ENCODE measurements at regions not wholly inside any gene's neighbourhood (a gene's known extent, or its start where the extent isn't known, plus 50 kb on each side); places are given as distances from the start of the nearest gene placed in this dataset.
"Not testable (repeated sequence)": the region's sequence is repeated elsewhere in the genome, so short reads cannot be mapped to it uniquely, and the experiment has no call there.

GRCh38 chr4:173752610-173753230 lies 222.7 kb upstream of the HAND2 start:
- no peak for DNase-seq (ENCODE audit: low spot score)
- intact Hi-C loops (cut with DNase I): no loop called here

DNA sequence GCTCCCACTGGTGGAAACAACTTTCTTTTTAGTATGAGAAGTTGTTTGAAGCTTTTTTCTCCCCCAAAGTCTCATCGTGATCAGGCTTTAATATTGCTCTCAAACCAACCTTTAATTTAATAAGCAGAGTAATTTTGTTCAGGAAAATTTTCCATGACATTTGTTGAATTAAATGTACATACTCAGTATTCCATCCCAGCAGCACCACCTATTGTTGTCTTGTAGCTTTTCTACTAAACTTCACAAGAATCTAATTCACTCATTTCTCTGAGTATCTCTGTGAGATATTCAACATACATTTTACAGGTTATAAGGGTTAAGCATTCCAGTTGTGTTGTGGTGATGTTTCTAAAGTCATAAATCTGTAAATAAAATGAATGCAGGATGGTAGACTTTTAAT lies 218.3 kb upstream of the HAND2 start:
- no peak for DNase-seq (ENCODE audit: low spot score)
- intact Hi-C loops (cut with DNase I): no loop called here

GRCh38 chr4:173747537-173748257 lies 217.7 kb upstream of the HAND2 start:
- DNase-seq (ENCODE audit: low spot score): no peak
- intact Hi-C loops (cut with DNase I): no loop called here

DNA sequence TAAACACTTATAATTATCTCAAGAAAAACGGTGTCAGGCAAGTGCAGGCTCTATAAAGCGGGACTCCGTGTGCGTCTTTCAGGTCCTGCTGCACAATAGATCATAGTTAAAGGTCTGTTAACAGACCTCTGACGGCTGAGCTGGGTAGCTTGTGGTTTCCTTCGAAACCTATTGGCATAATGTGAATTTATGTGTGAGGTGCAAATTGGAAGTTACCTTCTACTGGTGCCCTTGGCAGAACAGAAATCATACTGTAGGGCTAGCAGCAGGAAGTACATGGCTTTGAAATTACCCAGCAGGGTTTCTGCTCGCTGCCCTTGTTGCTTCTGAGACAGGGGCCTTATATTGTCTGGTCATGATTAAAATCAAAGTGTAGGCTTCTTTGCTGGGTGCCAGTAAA lies 216.4 kb upstream of the HAND2 start:
- intact Hi-C loops (cut with DNase I): no loop called here
- DNase-seq (ENCODE audit: low spot score): no peak

DNA sequence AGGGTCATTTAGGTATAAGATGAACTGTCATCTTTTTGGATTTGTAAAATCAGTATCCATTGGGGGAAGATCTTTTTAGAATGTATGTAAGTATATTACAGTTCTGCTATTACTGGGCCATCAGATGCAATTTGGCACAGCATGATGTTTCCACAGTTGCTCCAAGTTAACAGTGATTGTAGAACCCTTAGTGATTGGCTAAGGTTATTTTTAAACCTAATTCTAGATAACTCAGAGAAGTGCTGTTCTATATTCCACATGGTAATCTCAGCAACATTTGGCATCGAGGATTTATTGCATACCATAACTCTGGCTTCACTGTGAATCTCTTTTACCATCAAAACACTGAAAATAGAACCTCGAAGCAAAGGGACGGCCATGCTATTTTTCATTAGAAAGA lies 215.7 kb upstream of the HAND2 start:
- intact Hi-C loops (cut with DNase I): no loop called here
- DNase-seq (ENCODE audit: low spot score): no peak

- DNase-seq (ENCODE audit: low spot score): no peak
- intact Hi-C loops (cut with DNase I): no loop called here
Measured at GRCh38 chr4:173736840-173737239, 206.8 kb upstream of the HAND2 start.

- intact Hi-C loops (cut with DNase I): no loop called here
- no peak for DNase-seq (ENCODE audit: low spot score)
Measured at GRCh38 chr4:173735585-173735984, 205.6 kb upstream of the HAND2 start.

DNA sequence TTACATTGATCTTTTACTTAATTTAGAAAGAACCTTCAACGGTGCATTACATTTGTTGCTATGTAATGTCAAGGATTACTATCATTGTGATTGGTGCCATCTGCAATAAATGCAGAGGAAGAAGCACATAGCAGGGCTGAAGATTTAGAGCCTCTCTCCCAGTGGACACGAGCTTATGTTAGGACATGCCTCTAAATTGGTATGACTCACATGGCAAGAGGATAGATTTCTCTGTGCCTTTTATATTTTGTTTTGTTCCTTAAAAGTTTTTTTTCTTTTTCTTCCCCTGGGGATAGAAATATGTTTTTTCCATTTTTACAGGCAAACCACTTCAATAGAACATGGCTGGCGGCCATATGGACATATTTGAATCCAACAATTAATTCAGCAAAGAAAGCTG lies 205.0 kb upstream of the HAND2 start:
- intact Hi-C loops (cut with DNase I): no loop called here
- no peak for DNase-seq (ENCODE audit: low spot score)

DNA sequence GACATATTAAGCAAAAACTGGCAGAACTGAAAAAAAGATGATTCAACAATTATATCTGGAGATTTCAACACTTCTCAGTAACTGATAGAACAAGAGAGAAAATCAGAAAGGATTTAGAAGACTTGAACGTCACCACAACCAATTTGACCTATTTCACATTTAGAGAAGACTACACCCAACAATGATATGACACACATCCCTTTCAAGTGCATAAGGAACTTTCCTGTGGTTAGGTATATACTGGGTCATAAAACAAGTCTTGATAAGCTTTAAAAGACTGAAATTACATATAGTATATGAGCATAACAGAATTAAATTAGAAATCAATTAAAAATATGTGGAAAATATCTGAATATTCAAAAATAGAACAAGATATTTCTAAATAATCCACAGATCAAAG lies 201.2 kb upstream of the HAND2 start:
- intact Hi-C loops (cut with DNase I): no loop called here

DNA sequence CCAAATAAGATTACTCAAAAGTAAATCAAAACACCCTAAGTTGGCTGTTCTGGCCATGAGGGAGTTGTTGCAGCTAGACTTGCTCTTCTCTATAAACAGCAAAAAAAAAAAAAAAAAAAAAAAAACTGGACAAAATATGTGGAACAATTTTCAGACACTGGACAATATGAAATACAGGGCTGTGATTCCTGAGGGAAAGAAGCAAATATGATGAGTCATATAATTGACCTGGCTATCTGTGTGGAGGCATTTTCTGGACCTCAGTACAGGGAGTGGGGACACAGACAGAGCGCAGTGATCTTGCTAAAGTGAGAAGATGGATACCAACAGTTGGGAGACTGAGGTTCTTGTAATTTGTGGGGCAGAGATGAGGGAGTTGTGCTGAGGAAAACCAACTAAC lies 192.0 kb upstream of the HAND2 start:
- DNase-seq (ENCODE audit: low spot score): no peak
- intact Hi-C loops (cut with DNase I): no loop called here

More for the DNA sequence above, 201.2 kb upstream of the HAND2 start:
- no peak for DNase-seq (ENCODE audit: low spot score)

DNA sequence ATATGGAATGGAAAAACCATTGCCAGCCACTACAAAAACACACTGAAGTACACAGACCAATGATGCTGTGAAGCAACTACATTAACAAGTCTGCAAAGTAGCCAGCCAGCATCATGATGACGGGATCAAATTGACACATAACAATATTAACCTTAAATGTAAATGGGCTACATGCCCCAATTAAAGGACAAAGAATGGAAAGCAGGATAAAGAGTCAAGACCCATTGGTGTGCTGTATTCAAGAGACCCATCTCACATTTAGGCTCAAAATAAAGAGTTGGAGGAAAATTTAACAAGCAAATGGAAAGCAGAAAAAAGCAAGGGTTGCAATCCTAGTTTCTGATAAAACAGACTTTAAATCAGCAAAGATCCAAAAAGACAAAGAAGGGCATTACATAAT lies 188.5 kb upstream of the HAND2 start:
- intact Hi-C loops (cut with DNase I); DNase-seq (ENCODE audit: low spot score): not testable (repeated sequence)

GRCh38 chr4:173717581-173717980 lies 187.6 kb upstream of the HAND2 start:
- intact Hi-C loops (cut with DNase I): no loop called here
- DNase-seq (ENCODE audit: low spot score): peak; percentile 72

- DNase-seq (ENCODE audit: low spot score): no peak
- intact Hi-C loops (cut with DNase I): no loop called here
Measured at GRCh38 chr4:173714456-173714855, 184.4 kb upstream of the HAND2 start.

DNA sequence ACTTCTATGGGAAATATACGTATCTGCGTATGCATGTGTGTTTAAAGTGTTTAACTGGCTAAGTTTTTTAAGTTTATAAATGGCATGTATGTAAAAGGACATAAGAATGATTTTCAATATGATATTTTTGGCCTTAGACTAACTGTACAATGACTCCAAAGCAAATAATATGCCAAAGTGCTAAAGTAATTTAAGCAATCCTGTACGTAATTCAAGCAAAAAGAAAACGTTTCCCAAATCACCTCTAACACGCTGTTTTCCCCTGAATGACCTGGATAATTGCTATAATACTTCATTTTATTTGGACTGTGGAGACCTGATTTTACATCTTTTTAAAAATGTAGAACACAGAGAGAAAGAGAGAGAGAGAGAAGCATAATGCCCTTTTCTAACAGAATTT lies 183.0 kb upstream of the HAND2 start:
- DNase-seq (ENCODE audit: low spot score): no peak
- intact Hi-C loops (cut with DNase I): no loop called here

DNA sequence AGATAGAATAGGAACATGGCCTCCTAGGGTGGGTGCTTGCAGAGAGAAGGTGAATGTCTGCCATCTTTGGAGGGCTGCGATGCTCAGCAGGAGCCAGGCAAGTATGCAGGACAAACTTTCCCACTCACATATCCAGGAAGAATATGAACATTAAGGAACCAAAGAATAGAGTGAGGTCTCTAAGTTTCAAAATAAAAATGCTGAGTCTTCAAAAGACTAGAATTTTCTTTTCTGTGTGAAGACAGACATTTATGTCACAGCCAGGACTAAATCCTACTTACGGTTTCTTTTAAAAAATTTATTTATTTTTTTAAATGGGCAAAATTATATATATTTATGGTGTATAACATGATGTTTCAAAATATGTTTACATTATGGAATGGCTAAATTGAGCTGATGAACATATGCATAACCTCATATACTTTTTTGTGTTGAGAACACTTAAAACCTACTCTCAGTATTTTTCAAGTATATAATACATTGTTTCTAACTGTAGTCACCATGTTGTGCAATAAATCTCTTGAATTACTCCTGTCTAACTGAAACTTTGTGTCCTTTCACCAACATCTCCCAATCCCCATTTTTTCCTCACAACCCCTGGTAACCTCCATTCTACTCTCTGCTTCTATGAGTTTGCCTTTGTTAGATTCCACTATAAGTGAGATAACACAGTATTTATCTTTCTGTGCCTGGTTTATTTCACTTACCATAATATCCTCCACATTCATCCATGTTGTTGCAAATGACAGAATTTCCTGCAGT lies 177.8 kb upstream of the HAND2 start:
- no peak for DNase-seq (ENCODE audit: low spot score)
- intact Hi-C loops (cut with DNase I): no loop called here

DNA sequence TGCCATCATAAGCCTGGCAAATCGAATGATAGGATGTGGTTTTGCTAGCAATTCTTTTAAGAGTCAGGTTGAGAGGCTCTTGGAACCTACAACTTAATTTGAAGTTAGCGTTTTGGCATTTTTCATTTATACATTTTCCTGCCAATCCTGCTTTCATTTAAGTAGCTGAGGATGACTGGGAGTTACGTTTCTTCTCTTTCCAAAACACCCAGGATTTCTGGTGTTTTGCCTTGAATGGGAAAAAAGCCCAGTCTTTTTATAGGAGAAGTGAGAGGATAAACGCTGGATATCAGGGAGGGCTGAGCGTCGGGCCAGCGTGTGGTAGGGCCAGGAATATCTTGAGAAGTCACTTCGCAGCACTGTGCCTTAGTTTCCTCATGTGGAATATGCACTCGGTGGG lies 174.2 kb upstream of the HAND2 start:
- DNase-seq (ENCODE audit: low spot score): no peak
- intact Hi-C loops (cut with DNase I): no loop called here

DNA sequence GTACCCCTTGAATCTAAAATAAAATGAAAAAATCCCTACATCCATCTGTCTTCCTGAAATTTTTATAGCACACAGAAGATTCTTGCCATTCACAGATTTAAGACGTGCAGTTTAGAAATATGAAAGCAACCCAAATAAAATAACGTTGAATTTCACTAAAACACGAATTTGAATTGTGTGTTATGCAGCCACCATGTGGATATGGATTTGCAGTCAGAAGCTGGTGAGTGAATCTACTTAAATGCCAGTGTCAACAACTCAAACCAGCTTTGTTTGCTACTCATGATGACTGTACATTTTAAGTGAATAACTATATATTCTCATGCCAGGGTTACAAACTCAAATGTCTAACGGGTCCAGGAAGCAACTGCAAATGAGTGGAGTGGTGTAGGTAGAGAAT lies 173.0 kb upstream of the HAND2 start:
- DNase-seq (ENCODE audit: low spot score): no peak
- intact Hi-C loops (cut with DNase I): no loop called here

GRCh38 chr4:173700650-173701049 lies 170.6 kb upstream of the HAND2 start:
- no peak for DNase-seq (ENCODE audit: low spot score)
- intact Hi-C loops (cut with DNase I): no loop called here

GRCh38 chr4:173699841-173700475 lies 169.9 kb upstream of the HAND2 start:
- intact Hi-C loops (cut with DNase I): no loop called here
- DNase-seq (ENCODE audit: low spot score): no peak

DNA sequence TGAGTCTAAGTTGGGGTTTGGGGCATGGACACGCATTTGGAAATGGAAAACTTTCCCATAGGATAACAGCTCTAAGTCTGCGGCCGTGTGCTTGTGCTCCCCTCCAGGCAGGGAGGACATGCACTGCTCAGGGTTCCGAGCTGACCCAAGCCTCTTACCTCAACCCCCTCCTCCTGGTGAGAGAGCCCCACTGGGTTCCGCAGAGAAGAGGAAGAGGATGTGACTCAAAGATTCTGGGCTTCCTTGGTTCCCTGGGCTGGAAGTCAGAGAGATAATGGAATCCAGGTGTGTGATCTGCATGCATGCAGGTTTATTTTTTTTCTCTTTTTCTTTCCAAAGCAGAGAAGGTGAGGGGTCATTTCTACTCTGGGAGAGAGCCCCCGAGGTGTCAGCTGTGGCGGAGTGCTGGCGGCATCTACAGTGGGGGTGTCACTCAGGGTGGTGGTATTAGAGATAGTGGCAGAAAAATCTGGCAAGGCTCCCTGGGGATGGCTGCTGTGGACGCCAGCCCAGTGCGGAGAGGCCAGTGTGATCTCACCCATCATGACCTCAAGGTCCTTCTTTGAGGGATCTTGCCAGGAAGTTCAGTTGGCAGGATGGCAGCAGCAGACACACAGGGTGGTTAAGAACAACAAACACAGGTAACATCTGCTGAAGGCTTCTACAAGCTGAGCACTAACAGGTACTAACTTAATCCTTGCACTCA lies 168.7 kb upstream of the HAND2 start:
- intact Hi-C loops (cut with DNase I): no loop called here
- no peak for DNase-seq (ENCODE audit: low spot score)
